SK-N-SH treated with all-trans-retinoic acid at 6 μM for 48 hours (cell line): ENCODE measurements at regions not wholly inside any gene's neighbourhood (a gene's known extent, or its start where the extent isn't known, plus 50 kb on each side); places are given as distances from the start of the nearest gene placed in this dataset.

Experiments used
- ATAC-seq: fragments of 200-7000 bp; cut with Tn5 transposase; 3 replicates; pipeline ENCODE4 v1.9.1; 2020; ENCODE audit warnings: mild to moderate bottlenecking, moderate library complexity
- ARNTL ChIP-seq: fragments of 450-650 bp; formaldehyde crosslinking; IDR thresholded peaks from 2 replicates; pipeline ENCODE4 v1.5.0; 2020; ENCODE audit warnings: low read depth, mild to moderate bottlenecking, moderate library complexity, borderline replicate concordance
- BACH2 ChIP-seq: fragments of 250-450 bp; sonication (Bioruptor Pico); IDR thresholded peaks from 2 replicates; pipeline ENCODE4 v1.9.0; 2021; ENCODE audit warnings: mild to moderate bottlenecking, borderline replicate concordance
- CREB5 ChIP-seq: fragments of 250-450 bp; sonication (Bioruptor Pico); IDR thresholded peaks from 2 replicates; pipeline ENCODE4 v1.5.1; 2020; ENCODE audit warnings: low read depth, mild to moderate bottlenecking, moderate library complexity
- CSDC2 ChIP-seq: fragments of 250-450 bp; sonication (Bioruptor Pico); IDR thresholded peaks from 2 replicates; pipeline ENCODE4 v1.5.0; 2020; ENCODE audit warnings: mild to moderate bottlenecking, moderate library complexity
- CSRNP3 ChIP-seq: fragments of 250-450 bp; sonication (Bioruptor Pico); IDR thresholded peaks from 2 replicates; pipeline ENCODE4 v1.5.1; 2021; ENCODE audit warnings: mild to moderate bottlenecking, moderate library complexity
- GLIS3 ChIP-seq: fragments of 250-450 bp; sonication (Bioruptor Pico); IDR thresholded peaks from 2 replicates; pipeline ENCODE4 v1.5.0; 2020; ENCODE audit warnings: mild to moderate bottlenecking, moderate library complexity
- PPARA ChIP-seq: fragments of 250-450 bp; sonication (Bioruptor Pico); IDR thresholded peaks from 2 replicates; pipeline ENCODE4 v1.5.0; 2020; ENCODE audit warnings: mild to moderate bottlenecking, borderline replicate concordance
- RARB ChIP-seq: fragments of 250-450 bp; sonication (Bioruptor Pico); IDR thresholded peaks from 2 replicates; pipeline ENCODE4 v1.8.0; 2021; ENCODE audit warnings: mild to moderate bottlenecking, moderate library complexity
- SNAI2 ChIP-seq: fragments of 250-450 bp; sonication (Bioruptor Pico); IDR thresholded peaks from 2 replicates; pipeline ENCODE4 v1.5.0; 2020; ENCODE audit warnings: mild to moderate bottlenecking, moderate library complexity
- TCF4 ChIP-seq: fragments of 250-450 bp; sonication (Bioruptor Pico); IDR thresholded peaks from 2 replicates; pipeline ENCODE4 v1.8.0; 2021; ENCODE audit warnings: mild to moderate bottlenecking, moderate library complexity, borderline replicate concordance
- TOX ChIP-seq: fragments of 250-450 bp; sonication (Bioruptor Pico); IDR thresholded peaks from 2 replicates; pipeline ENCODE4 v1.8.0; 2021; ENCODE audit warnings: mild to moderate bottlenecking, moderate library complexity, borderline replicate concordance
- TSHZ2 ChIP-seq: fragments of 250-450 bp; sonication (Bioruptor Pico); IDR thresholded peaks from 2 replicates; pipeline ENCODE4 v1.5.0; 2020; ENCODE audit warnings: mild to moderate bottlenecking, moderate library complexity
- ZFP3 ChIP-seq: fragments of 250-450 bp; sonication (Bioruptor Pico); IDR thresholded peaks from 2 replicates; pipeline ENCODE4 v1.5.0; 2020; ENCODE audit warnings: mild to moderate bottlenecking, moderate library complexity
- ZFP30 ChIP-seq: fragments of 450-650 bp; formaldehyde crosslinking; IDR thresholded peaks from 2 replicates; pipeline ENCODE4 v1.5.0; 2022; ENCODE audit warnings: mild to moderate bottlenecking, moderate library complexity
- ZNF565 ChIP-seq: fragments of 450-650 bp; formaldehyde crosslinking; conservative IDR thresholded peaks from 2 replicates; pipeline ENCODE4 v1.5.0; 2020; ENCODE audit warnings: low read depth, mild to moderate bottlenecking, moderate library complexity
- TF ChIP-seq, protein P1 (sequence below): fragments of 250-450 bp; sonication (Bioruptor Pico); IDR thresholded peaks from 2 replicates; pipeline ENCODE4 v1.8.0; 2020; ENCODE audit warnings: mild to moderate bottlenecking, moderate library complexity, borderline replicate concordance

DNA sequence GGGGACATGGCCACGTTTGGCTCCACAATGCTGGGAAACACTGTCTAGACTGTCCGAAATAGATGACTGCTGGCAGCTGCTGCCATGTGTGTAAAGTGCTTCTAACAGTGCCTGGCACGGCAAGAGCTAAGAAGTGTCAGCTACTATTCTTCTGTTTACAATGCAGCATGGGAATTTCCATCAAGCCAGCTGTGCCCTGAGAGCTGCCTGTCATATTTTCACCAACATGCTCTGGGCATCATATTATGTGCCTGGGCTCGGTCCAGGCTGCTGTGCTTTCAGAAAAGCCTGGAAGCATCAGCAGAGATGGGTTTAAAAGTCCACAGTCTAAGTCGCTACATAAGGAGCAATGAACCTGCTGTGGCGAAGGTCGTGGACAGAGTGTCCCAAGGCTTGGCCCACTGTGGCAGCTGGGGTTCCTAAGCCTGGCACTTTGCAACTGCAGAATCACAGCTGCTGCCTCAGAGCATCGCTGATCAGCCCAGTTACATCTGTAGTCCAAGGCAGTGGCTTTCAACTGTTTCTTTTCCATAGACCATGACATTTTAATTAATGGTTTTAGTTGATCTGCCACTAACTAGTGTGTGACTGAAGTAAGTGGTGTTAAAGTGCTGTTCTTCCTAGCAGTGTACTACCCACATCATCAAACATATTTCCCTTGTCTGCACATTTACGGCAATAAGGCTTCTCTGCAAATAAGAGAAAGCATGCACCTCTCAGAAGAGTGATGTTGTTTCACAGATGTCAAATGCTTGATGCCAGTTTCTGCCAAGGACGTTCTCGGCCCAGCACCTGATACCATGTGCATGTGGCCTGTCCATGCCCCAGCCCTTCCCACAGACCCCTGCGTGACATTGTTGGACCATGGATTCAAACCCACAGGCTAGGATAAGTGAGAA is 95.7 kb upstream of the C1QTNF9B start (continued):
- no peak for TF ChIP-seq RARB (CRISPR knock-in tag)
- TF ChIP-seq CSRNP3 (CRISPR knock-in tag): no peak
- TF ChIP-seq, all 23 proteins: peak for 0

GRCh38 chr13:23993680-23993985 is 96.3 kb upstream of the C1QTNF9B start:
- no peak for ATAC-seq
- TF ChIP-seq TSHZ2 (CRISPR knock-in tag) (no peak), CSRNP3 (CRISPR knock-in tag) (no peak), SNAI2 (CRISPR knock-in tag) (no peak), RARB (CRISPR knock-in tag) (no peak), ARNTL (no peak), CSDC2 (CRISPR knock-in tag) (no peak), CREB5 (CRISPR knock-in tag) (no peak), PPARA (no peak), TCF4 (CRISPR knock-in tag) (no peak), ZNF565 (CRISPR knock-in tag) (no peak)
- TF ChIP-seq, all 23 proteins: peak for 0

GRCh38 chr13:23995283-23996073 is 98.2 kb upstream of the C1QTNF9B start:
- TF ChIP-seq, protein P1, sequence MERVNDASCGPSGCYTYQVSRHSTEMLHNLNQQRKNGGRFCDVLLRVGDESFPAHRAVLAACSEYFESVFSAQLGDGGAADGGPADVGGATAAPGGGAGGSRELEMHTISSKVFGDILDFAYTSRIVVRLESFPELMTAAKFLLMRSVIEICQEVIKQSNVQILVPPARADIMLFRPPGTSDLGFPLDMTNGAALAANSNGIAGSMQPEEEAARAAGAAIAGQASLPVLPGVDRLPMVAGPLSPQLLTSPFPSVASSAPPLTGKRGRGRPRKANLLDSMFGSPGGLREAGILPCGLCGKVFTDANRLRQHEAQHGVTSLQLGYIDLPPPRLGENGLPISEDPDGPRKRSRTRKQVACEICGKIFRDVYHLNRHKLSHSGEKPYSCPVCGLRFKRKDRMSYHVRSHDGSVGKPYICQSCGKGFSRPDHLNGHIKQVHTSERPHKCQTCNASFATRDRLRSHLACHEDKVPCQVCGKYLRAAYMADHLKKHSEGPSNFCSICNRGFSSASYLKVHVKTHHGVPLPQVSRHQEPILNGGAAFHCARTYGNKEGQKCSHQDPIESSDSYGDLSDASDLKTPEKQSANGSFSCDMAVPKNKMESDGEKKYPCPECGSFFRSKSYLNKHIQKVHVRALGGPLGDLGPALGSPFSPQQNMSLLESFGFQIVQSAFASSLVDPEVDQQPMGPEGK (CRISPR knock-in tag): no peak
- TF ChIP-seq ZFP3 (CRISPR knock-in tag) (no peak), TCF4 (CRISPR knock-in tag) (peak; percentile 55; the same call in 1 of the 2 replicates)
- ATAC-seq: no peak

- ATAC-seq: no peak
- TF ChIP-seq ZFP3 (CRISPR knock-in tag): no peak
- no peak for TF ChIP-seq PPARA
- no peak for TF ChIP-seq SNAI2 (CRISPR knock-in tag)
- no peak for TF ChIP-seq TSHZ2 (CRISPR knock-in tag)
- TF ChIP-seq TOX (CRISPR knock-in tag): no peak
- TF ChIP-seq ZFP30 (CRISPR knock-in tag): no peak
- TF ChIP-seq BACH2 (CRISPR knock-in tag): no peak
- TF ChIP-seq, protein P1 (CRISPR knock-in tag): no peak
- TF ChIP-seq CSDC2 (CRISPR knock-in tag): no peak
- no peak for TF ChIP-seq GLIS3 (CRISPR knock-in tag)
- no peak for TF ChIP-seq CREB5 (CRISPR knock-in tag)
These were observed 99.2 kb upstream of the C1QTNF9B start for GRCh38 chr13:23996456-23996855.
